ENCODE measurements at regions not wholly inside any gene's neighbourhood (a gene's known extent, or its start where the extent isn't known, plus 50 kb on each side); places are given as distances from the start of the nearest gene placed in this dataset.
A peak's percentile ranks its signal among the peaks of the same experiment; 100 is the strongest.

- Histone ChIP-seq H3K9me2 (ENCODE audit: insufficient read depth) (peaks cover 7% of the 10 kb centered on the region), H3K4me2 (no peak overlapping the region), H3F3A (replicated peaks; ENCODE audit: low read depth) (no peaks in the 10 kb centered on the region), H3K4me1 (ENCODE audit: insufficient read depth) (no peaks in the 10 kb centered on the region), H3K4me3 (no peak overlapping the region), H2AFZ (peak overlapping the region; percentile 28; the same call in 1 of the 2 replicates), H3K79me2 (replicated peaks; ENCODE audit: insufficient read depth) (no peaks in the 10 kb centered on the region), H4K20me1 (replicated peaks; ENCODE audit: insufficient read depth) (no peaks in the 10 kb centered on the region), H3K27me3 (ENCODE audit: insufficient read depth) (no peaks in the 10 kb centered on the region), H3K27ac (ENCODE audit: low read depth) (no peak overlapping the region), H3K36me3 (ENCODE audit: insufficient read depth) (no peaks in the 10 kb centered on the region)
- no peaks in the 10 kb centered on the region for H3K36me3 Mint-ChIP-seq (ENCODE audit: low read depth)
- TF ChIP-seq NANOG (IDR thresholded peaks at IDR 0.05; ENCODE audit: borderline replicate concordance) = no peak
- TF ChIP-seq ZNF114 (CRISPR knock-in tag; IDR thresholded peaks at IDR 0.05) = no peak
- TF ChIP-seq EZH2phosphoT487 (IDR thresholded peaks at IDR 0.05; ENCODE audit: unreplicated experiment) = no peak
- no peak for TF ChIP-seq ZNF331 (CRISPR knock-in tag; IDR thresholded peaks at IDR 0.05; ENCODE audit: low read depth)
- TF ChIP-seq ETS1 (IDR thresholded peaks at IDR 0.05) = no peak
- TF ChIP-seq EZH2 (IDR thresholded peaks at IDR 0.05; ENCODE audit: low read depth, unreplicated experiment) = no peak
- TF ChIP-seq STAT1 (IDR thresholded peaks at IDR 0.05; ENCODE audit: unreplicated experiment) = no peak
- TF ChIP-seq JUNB (IDR thresholded peaks at IDR 0.05; ENCODE audit: unreplicated experiment) = no peak
- TF ChIP-seq CTCF (conservative IDR thresholded peaks at IDR 0.05; ENCODE audit: low read depth in 2 of 2) = no peak
- no peak for TF ChIP-seq CREB1 (CRISPR knock-in tag; IDR thresholded peaks at IDR 0.05; ENCODE audit: low read depth)
- no peak for TF ChIP-seq POLR2AphosphoS5 (IDR thresholded peaks at IDR 0.05; ENCODE audit: low read depth)
- ATAC-seq (no peak), DNase-seq (ENCODE audit: low spot score) (no peak)
- no peaks in the 10 kb centered on the region for H3K9me3 Mint-ChIP-seq
- H3K4me1 Mint-ChIP-seq = no peaks in the 10 kb centered on the region; the same call in 2 of the 3 replicates
- peaks cover 5% of the 10 kb centered on the region for H3K27me3 Mint-ChIP-seq (ENCODE audit: insufficient read depth, low read depth, poor library complexity)
- no peak overlapping the region for H3K4me3 Mint-ChIP-seq
- H3K27ac Mint-ChIP-seq = no peak overlapping the region
Observed at GRCh38 chr2:217643789-217644301, 358.9 kb downstream of the TNS1 start.

- Mint-ChIP-seq H3K9me3 (no peaks in the 10 kb centered on the region), H3K27me3 (ENCODE audit: insufficient read depth, low read depth, poor library complexity) (peaks cover 5% of the 10 kb centered on the region), H3K27ac (no peak overlapping the region), H3K4me1 (no peaks in the 10 kb centered on the region), H3K36me3 (ENCODE audit: low read depth) (no peaks in the 10 kb centered on the region), H3K4me3 (no peak overlapping the region)
- no peak overlapping the region for H3K4me2 ChIP-seq
- no peak overlapping the region for H3K4me3 ChIP-seq
- ATAC-seq (peak; percentile 68), DNase-seq (ENCODE audit: low spot score) (no peak)
- H2AFZ ChIP-seq = no peak overlapping the region
- H3K79me2 ChIP-seq (replicated peaks; ENCODE audit: insufficient read depth) = no peaks in the 10 kb centered on the region
- no peaks in the 10 kb centered on the region for H3K27me3 ChIP-seq (ENCODE audit: insufficient read depth)
- no peaks in the 10 kb centered on the region for H3K36me3 ChIP-seq (ENCODE audit: insufficient read depth)
- no peak overlapping the region for H3K27ac ChIP-seq (ENCODE audit: low read depth)
- no peaks in the 10 kb centered on the region for H3K4me1 ChIP-seq (ENCODE audit: insufficient read depth)
- H3K9me2 ChIP-seq (ENCODE audit: insufficient read depth) = peaks cover 7% of the 10 kb centered on the region
- H4K20me1 ChIP-seq (replicated peaks; ENCODE audit: insufficient read depth) = no peaks in the 10 kb centered on the region
- H3F3A ChIP-seq (replicated peaks; ENCODE audit: low read depth) = no peaks in the 10 kb centered on the region
- TF ChIP-seq JUNB (IDR thresholded peaks at IDR 0.05; ENCODE audit: unreplicated experiment) = no peak
- TF ChIP-seq CREB1 (CRISPR knock-in tag; IDR thresholded peaks at IDR 0.05; ENCODE audit: low read depth) = no peak
- no peak for TF ChIP-seq ETS1 (IDR thresholded peaks at IDR 0.05)
- TF ChIP-seq ZNF114 (CRISPR knock-in tag; IDR thresholded peaks at IDR 0.05) = no peak
- TF ChIP-seq REST (IDR thresholded peaks at IDR 0.05; ENCODE audit: unreplicated experiment) = no peak
- TF ChIP-seq ZNF331 (CRISPR knock-in tag; IDR thresholded peaks at IDR 0.05; ENCODE audit: low read depth) = no peak
- TF ChIP-seq EZH2phosphoT487 (IDR thresholded peaks at IDR 0.05; ENCODE audit: unreplicated experiment) = no peak
Observed at GRCh38 chr2:217642944-217643343, 359.9 kb downstream of the TNS1 start.
